Urinary bladder (tissue), 3 donors: ENCODE measurements at regions not wholly inside any gene's neighbourhood (a gene's known extent, or its start where the extent isn't known, plus 50 kb on each side); places are given as distances from the start of the nearest gene placed in this dataset.
"Not testable (repeated sequence)": the region's sequence is repeated elsewhere in the genome, so short reads cannot be mapped to it uniquely, and the experiment has no call there.

ENCODE experiments used
- DNase-seq: peaks from one replicate; pipeline ENCODE4 v3.0.0-alpha.2; 2015; ENCODE audit errors: extremely low spot score
- H3K27ac ChIP-seq: one replicate; pipeline ENCODE4 v1.5.1; 2013; ENCODE audit warnings: low read depth, mild to moderate bottlenecking, moderate library complexity
- H3K36me3 ChIP-seq: one replicate; pipeline ENCODE4 v1.6.1; 2013; ENCODE audit warnings: mild to moderate bottlenecking, moderate library complexity; ENCODE audit not compliant: insufficient read depth
- H3K4me1 ChIP-seq: one replicate; pipeline ENCODE4 v1.6.1; 2013; ENCODE audit warnings: mild to moderate bottlenecking, moderate library complexity; ENCODE audit not compliant: insufficient read depth
- H3K4me3 ChIP-seq: one replicate; pipeline ENCODE4 v1.5.1; 2013; ENCODE audit warnings: low read depth, low read length
- WGBS: extraction: QIAGEN DNeasy Blood & Tissue Kit; methylation state at CpG from one replicate; pipeline ENCODE4 v1.1.7; 2013; 5-methylcytosine and 5-hydroxymethylcytosine counted together
- donor health status: healthy with polysubstance abuse.
- donor health status: healthy.

DNA sequence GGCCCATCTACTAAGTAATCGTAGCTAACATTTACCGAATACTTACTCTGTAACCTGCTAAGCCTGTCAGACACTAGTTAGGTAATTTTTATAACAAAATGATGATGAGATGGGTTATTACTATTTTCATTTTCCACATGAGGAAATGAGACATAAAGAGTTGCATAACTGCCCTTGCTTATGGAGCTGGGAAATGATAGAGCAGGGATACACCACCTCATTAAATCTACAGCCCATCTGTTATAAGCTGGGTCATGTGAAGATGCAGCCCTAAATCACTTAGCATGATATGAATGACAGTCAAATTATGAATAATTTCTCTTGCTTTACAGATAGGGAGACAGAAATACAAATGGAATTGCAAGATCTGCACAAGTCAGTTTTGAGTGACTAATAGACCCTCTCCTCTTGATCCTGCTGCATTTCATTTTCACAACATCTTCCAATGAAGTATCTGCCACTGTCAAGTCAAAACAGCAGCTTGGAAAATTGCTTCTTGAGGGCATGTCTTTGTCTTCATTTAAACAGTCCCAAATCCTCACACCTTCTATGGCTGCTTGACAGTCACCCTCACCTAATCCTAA is 364.7 kb downstream of the PRELID2 start:
- 23% methylated on average over 2 of the region's 2 CpGs for WGBS
- no peak for DNase-seq

DNA sequence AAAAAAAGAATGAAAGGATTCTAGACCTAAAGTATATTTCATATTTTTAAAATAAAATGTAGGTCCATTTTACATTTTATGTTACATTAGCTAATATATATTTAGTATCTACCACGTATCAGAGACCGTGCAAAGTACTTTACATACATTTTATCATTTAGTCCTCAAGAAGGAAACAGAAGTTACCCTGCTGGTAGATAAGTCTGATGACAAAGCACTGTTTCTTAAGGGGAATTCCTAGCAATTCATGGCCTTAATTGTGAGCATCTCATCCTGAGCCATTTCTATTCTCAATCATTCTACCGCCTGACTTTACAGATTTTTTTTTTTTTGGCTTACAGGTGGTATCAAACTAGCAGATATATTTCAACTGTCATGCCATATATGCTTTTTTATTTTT is 367.7 kb downstream of the PRELID2 start:
- Histone ChIP-seq H3K4me3 (no peak overlapping the region), H3K36me3 (peaks cover 1% of the 10 kb centered on the region), H3K27ac (no peak overlapping the region), H3K4me1 (no peaks in the 10 kb centered on the region)
- WGBS = 92% methylated on average over 3 of the region's 3 CpGs
- no peak for DNase-seq

More for the DNA sequence above, 364.7 kb downstream of the PRELID2 start:
- Histone ChIP-seq H3K27ac (no peak overlapping the region), H3K4me1 (no peaks in the 10 kb centered on the region), H3K36me3 (no peaks in the 10 kb centered on the region), H3K4me3 (no peak overlapping the region)

DNA sequence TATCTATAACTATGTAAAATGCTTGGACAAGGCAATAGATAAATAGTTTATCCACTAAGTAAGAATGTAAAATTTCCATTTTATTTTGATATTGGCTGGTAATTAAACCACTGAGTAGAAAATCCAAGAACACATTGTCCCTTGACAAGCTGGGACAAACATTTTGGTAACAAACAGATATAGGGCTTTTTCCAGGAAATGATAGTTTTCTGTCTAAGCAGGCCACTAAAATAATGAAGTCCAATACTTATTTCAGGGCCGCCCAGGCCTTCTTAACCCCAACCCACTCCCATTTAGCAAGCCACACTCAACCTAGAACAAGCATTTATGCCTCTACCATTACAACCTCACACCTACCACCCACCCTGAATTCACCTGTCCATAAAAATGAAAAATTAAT is 368.6 kb downstream of the PRELID2 start:
- 97% methylated on average over 1 of the region's 1 CpG for WGBS
- H3K4me1 ChIP-seq = no peaks in the 10 kb centered on the region
- no peak for DNase-seq
- H3K36me3 ChIP-seq = peaks cover 2% of the 10 kb centered on the region
- H3K4me3 ChIP-seq = no peak overlapping the region
- no peak overlapping the region for H3K27ac ChIP-seq

DNA sequence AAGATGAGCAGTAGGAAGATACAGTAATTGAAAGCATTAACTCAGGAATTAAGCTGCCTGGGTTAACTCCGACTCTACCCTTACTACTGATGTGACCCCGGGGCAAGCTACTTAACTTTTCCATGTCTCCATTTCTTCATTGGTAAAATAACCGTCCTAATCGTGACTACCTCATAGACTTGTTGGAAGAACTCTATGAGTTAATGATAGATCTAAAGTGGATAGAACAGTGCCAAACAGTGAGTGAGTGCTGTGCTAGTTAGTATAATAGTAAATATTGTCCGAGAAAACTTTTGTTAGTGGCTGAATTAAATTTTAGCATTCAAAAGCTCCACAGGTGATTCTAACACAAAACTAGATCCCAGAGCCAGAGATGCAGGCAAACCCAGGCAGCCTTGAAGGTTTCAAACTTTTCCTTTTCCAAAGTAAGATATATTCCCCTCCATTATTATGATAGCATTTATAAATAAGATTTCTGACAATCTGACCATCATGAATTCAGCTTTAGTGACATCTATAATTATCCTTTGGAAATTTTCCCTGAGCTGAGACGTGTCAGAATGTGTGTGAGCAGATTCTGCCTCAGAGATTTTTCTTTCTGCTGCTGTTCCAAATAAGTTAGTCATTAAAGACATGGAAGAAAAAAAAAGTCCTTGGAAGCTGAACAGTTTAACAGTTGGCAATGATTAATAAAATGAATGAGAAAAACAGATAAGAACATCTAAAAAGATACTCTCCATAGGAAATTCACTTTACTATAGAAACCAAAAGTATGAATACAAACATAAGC is 369.5 kb downstream of the PRELID2 start:
- H3K27ac ChIP-seq = no peak overlapping the region
- no peak overlapping the region for H3K4me3 ChIP-seq
- H3K36me3 ChIP-seq = peaks cover 2% of the 10 kb centered on the region
- H3K4me1 ChIP-seq = no peaks in the 10 kb centered on the region
- DNase-seq = no peak
- 82% methylated on average over 6 of the region's 6 CpGs for WGBS

DNA sequence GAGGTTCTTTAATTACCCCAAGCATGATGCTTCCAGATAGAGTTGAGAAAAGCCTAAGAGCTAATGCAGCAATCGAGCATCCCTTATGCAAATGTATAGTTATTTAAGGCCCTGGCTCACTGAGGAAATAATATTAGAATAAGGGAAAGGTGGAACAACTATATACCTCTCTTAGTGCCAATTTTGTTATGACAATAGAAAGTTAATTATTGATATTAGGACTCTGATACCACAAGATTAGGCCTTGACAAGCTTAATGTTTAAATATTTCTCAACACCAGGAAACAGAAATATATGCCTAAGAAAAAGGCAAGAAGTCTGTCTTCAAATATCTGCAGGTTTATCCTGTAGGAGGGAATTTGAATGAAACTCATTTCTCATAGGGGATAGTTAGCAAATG is 371.0 kb downstream of the PRELID2 start:
- Histone ChIP-seq H3K4me3 (no peak overlapping the region), H3K27ac (no peak overlapping the region), H3K4me1 (no peaks in the 10 kb centered on the region), H3K36me3 (peaks cover 2% of the 10 kb centered on the region)
- DNase-seq = no peak
- 86% methylated on average over 1 of the region's 1 CpG for WGBS

DNA sequence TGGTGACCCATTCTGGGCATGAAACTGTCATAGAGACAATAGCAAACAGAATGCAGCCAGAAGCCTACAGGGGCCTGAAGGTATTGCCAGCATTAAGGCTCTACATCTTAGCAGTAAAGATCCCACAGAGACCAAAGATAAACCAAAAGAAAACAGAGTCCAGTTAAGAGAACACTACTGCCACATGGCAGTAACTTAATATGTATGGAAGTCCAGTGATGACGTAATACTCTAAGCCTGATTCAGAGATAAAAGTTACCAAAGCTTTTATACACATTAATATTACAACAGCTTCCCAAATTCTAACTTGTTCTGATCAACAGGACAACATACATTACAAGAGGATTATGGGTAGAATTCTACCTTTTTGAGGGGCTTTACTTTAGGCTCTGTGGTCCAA is 371.5 kb downstream of the PRELID2 start:
- Histone ChIP-seq H3K4me3 (no peak overlapping the region), H3K4me1 (no peaks in the 10 kb centered on the region), H3K27ac (no peak overlapping the region), H3K36me3 (peaks cover 2% of the 10 kb centered on the region)
- 62% methylated on average over 1 of the region's 1 CpG for WGBS
- no peak for DNase-seq

DNA sequence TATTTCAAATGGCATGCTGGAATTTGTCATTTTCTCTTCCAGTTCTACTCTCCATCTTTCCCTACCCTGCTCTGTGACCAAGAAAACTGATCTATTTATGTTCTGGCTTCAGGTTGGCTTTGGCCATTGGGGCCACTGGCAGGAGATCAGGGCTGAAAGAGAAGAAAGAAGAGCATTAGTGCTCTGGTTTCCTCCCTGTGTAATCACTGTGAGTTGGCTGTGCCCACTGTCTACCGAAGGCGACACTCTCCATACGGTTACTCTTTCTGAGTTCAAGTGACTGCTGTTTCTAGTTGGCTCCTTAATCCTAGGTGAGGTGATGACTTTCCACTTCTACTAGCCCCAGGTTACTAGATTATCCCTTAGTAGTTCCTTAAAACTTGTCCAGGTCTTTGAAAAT is 372.6 kb downstream of the PRELID2 start:
- no peak overlapping the region for H3K27ac ChIP-seq
- peaks cover 2% of the 10 kb centered on the region for H3K36me3 ChIP-seq
- WGBS = 91% methylated on average over 3 of the region's 3 CpGs
- no peak for DNase-seq
- no peak overlapping the region for H3K4me3 ChIP-seq
- H3K4me1 ChIP-seq = no peaks in the 10 kb centered on the region

DNA sequence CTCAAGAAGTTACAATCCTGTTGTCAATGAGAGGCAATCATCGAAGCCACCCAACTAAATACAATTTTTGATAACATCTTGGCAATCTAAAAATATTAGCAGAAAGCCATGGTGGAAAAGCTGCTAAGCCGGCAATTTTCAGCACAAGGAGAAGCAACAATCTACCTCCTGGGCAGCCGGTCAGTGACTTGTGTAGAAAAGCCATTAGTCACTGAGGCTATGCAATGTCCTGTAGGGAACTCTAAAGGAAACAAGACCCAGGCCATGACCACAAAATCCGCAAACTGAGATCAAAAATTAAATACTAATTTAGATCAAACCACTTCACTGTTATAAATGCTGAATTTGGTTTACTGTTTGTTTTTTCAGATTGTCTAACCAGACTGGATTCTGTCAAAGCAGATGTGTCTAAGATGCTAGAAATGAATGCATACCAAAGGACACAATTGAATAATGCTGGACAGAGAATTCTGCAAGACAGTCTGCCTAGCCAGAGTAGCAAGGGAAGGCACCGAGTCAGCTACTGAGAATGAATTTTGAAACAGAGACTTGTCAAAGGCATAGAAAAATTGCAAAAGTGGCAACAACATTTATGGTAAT is 384.8 kb downstream of the PRELID2 start:
- Histone ChIP-seq H3K4me3 (no peak overlapping the region), H3K36me3 (no peaks in the 10 kb centered on the region), H3K4me1 (no peaks in the 10 kb centered on the region), H3K27ac (no peak overlapping the region)
- no peak for DNase-seq
- 92% methylated on average over 5 of the region's 5 CpGs for WGBS

DNA sequence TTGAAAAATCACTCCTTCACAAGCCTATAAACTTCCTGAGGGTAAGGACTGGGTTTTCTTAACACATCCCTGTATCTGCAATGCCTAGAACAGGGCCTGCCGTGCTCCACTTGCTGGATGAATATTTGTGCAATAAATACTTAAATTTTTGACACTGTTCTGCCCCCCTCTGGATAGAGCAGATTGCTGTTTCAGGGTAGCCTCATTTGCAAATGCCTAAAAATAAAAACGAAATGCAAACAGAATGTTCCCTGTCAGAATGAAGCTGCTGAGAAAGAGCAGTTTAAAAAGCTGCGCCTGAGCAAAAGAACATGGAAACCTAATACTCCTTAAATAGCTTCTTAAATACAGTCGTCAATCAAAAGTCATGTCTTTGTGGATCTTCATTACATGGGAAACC is 385.3 kb downstream of the PRELID2 start:
- Histone ChIP-seq H3K4me3 (no peak overlapping the region), H3K27ac (no peak overlapping the region), H3K36me3 (no peaks in the 10 kb centered on the region), H3K4me1 (no peaks in the 10 kb centered on the region)
- WGBS = 81% methylated on average over 4 of the region's 4 CpGs
- DNase-seq = no peak

DNA sequence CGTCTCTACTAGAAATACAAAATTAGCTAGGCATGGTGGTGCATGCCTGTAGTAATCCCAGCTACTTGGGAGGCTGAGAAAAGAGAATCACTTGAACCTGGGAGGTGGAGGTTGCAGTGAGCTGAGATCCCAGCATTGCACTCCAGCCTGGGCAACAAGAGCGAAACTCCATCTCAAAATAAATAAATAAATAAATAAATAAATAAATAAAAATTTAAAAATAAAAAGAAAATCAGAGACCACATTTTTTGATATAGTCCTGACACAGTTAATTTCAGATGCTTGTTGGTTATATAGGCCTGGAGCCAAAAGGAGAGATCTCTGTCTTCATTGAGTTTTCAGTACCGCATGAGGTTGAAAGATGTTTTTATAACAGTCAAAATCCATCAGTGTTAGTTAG is 388.3 kb downstream of the PRELID2 start:
- WGBS = 88% methylated on average over 3 of the region's 3 CpGs
- H3K27ac ChIP-seq, H3K4me3 ChIP-seq, H3K36me3 ChIP-seq, H3K4me1 ChIP-seq, DNase-seq: not testable (repeated sequence)

DNA sequence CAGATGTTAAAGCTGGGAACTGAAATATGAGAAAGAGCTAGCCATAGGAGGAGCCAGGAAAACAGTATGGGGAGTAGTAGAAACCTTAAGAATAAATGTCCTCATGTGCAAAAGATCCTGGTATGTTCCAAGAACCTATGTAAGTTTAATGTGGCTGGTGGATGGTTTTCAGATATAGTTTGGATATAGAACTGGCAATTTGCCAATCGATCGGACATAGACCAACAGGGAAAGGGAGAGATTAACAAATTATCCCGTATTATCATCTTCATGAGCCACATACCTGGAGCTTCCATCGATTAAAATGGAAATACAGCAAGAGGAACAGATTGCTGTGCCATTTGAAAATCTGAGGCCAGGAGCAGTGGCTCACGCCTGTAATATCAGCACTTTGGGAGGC is 388.7 kb downstream of the PRELID2 start:
- Histone ChIP-seq H3K4me3 (no peak overlapping the region), H3K36me3 (no peaks in the 10 kb centered on the region), H3K27ac (no peak overlapping the region), H3K4me1 (no peaks in the 10 kb centered on the region)
- no peak for DNase-seq
- 88% methylated on average over 5 of the region's 5 CpGs for WGBS

DNA sequence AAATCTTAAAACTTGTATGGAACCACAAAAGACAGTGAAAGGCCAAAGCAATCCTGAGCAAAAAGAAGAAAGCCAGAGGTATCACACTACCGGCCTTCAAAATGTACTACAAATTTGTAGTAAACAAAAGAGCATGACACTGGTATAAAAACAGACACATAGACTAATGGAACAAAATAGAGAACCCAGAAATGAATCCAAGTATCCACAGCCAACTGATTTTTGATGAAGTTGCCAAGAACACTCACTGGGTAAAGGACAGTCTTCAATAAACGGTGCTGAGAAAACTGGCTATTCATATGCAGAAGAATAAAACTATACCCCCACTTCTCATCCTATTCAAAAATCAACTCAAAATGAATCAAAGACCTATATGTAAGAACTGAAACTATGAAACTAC is 390.1 kb downstream of the PRELID2 start:
- H3K36me3 ChIP-seq = no peaks in the 10 kb centered on the region
- WGBS = 82% methylated on average over 2 of the region's 2 CpGs
- H3K4me3 ChIP-seq = no peak overlapping the region
- DNase-seq = no peak
- H3K4me1 ChIP-seq = no peaks in the 10 kb centered on the region
- no peak overlapping the region for H3K27ac ChIP-seq

DNA sequence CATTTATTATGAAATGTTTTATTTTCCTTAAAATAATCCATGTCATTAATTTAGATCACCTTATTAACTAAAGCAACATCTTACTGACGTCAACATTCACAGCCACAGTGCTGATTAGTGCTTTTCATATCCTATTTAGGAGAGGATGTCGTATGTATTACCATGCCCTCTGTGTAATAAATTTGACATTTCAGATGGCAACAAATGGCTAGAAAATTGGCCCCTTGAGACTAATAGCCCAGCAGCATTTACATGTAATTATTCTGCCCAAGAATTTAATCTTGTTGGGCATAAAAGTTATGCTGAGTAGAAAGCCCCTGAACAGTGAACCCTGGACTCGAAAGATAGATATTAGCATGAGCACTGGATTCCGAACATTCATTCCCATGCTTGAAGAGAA is 391.2 kb downstream of the PRELID2 start:
- no peak overlapping the region for H3K4me3 ChIP-seq
- no peaks in the 10 kb centered on the region for H3K4me1 ChIP-seq
- WGBS = 83% methylated on average over 4 of the region's 4 CpGs
- DNase-seq = no peak
- H3K27ac ChIP-seq = no peak overlapping the region
- H3K36me3 ChIP-seq = no peaks in the 10 kb centered on the region

DNA sequence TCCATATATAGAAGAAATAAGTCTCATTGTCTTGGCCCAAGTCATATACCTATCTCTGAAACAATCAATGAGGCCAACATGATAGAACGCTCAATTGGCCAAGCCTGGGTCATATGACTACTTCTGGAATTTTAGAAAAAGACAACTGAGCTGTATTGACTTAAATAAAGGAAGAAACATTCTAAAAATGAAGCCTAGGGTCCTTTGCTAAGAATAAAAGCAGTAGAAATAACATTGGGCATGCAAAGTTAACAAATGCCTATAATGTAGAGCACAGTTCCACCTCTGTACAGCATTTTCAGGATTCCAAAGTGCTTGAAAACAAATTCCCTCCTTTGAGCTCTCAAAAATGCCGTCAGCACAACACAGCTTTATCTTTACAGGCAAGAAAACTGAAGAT is 391.8 kb downstream of the PRELID2 start:
- 75% methylated on average over 2 of the region's 2 CpGs for WGBS
- H3K36me3 ChIP-seq = no peaks in the 10 kb centered on the region
- no peak overlapping the region for H3K27ac ChIP-seq
- no peaks in the 10 kb centered on the region for H3K4me1 ChIP-seq
- no peak for DNase-seq
- no peak overlapping the region for H3K4me3 ChIP-seq
